GM12872 (cell line): ENCODE measurements at regions not wholly inside any gene's neighbourhood (a gene's known extent, or its start where the extent isn't known, plus 50 kb on each side); places are given as distances from the start of the nearest gene placed in this dataset.

Experiments used
- CTCF ChIP-seq: IDR thresholded peaks from 3 replicates; pipeline ENCODE4 v1.5.1; 2011; ENCODE audit warnings: low read depth, mild to moderate bottlenecking, low read length, moderate library complexity; ENCODE audit not compliant: insufficient read depth

GRCh38 chr13:89061821-89062220 is 1390.7 kb downstream of the SLITRK5 start:
- no peak for TF ChIP-seq CTCF

GRCh38 chr13:89066868-89067466 is 1395.8 kb downstream of the SLITRK5 start:
- TF ChIP-seq CTCF: peak; percentile 40; the same call in 1 of the 3 replicates

GRCh38 chr13:89072979-89073378 is 1401.8 kb downstream of the SLITRK5 start:
- TF ChIP-seq CTCF: no peak

- TF ChIP-seq CTCF: no peak
These were observed 1405.5 kb downstream of the SLITRK5 start for GRCh38 chr13:89076622-89077021.

- TF ChIP-seq CTCF: no peak
These were observed 1411.5 kb downstream of the SLITRK5 start for GRCh38 chr13:89082623-89083022.

GRCh38 chr13:89097994-89098393 is 1426.8 kb downstream of the SLITRK5 start:
- no peak for TF ChIP-seq CTCF

- no peak for TF ChIP-seq CTCF
These were observed 1442.6 kb downstream of the SLITRK5 start for GRCh38 chr13:89113744-89114143.

GRCh38 chr13:89115307-89115706 is 1444.1 kb downstream of the SLITRK5 start:
- peak; percentile 25; the same call in 1 of the 3 replicates for TF ChIP-seq CTCF
